ENCODE measurements at regions not wholly inside any gene's neighbourhood (a gene's known extent, or its start where the extent isn't known, plus 50 kb on each side); places are given as distances from the start of the nearest gene placed in this dataset.
"Not testable (repeated sequence)": the region's sequence is repeated elsewhere in the genome, so short reads cannot be mapped to it uniquely, and the experiment has no call there.

DNA sequence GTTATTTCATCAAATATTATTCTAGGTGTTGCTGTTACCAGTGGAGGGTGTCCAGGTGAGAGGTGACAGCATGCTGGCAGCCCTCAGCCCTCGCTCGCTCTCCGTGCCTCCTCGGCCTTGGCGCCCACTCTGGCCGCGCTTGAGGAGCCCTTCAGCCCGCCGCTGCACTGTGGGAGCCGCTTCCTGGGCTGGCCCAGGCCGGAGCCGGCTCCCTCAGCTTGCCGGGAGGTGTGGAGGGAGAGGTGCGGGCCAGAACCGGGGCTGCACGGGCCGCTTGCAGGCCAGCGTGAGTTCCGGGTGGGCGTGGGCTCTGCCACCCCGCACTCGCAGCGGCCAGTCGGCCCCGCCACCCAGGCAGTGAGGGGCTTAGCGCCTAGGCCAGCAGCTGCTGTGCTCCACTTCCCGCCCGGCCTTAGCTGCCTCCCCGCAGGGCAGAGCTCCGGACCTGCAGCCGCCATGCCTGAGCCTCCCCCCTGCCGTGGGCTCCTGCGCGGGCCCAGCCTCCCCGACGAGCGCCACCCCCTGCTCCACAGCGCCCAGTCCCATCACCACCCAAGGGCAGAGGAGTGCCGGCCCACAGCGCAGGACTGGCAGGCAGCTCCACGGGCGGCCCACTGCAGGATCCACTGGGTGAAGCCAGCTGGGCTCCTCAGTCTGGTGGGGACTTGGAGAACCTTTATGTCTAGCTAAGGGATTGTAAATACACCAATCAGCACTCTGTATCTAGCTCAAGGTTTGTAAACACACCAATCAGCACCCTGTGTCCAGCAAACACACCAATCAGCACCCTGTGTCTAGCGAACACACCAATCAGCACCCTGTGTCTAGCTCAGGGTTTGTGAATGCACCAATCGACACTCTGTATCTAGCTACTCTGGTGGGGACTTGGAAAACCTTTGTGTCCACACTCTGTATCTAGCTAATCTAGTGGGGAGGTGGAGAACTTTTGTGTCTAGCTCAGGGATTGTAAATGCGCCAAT is 413.3 kb downstream of the HACE1 start:
- not testable (repeated sequence) for TF ChIP-seq CTCF (IDR thresholded peaks at IDR 0.05; ENCODE audit: extremely low read depth in 1 of 2, insufficient read depth in 1 of 2, low read depth in 1 of 2, low read length in 2 of 2); POLR2AphosphoS5 (IDR thresholded peaks at IDR 0.05; ENCODE audit: insufficient read depth, low read depth, low read length); MYC (IDR thresholded peaks at IDR 0.05; ENCODE audit: low read depth, low read length); EZH2 (IDR thresholded peaks at IDR 0.05; ENCODE audit: borderline replicate concordance, low read depth, low read length, severe bottlenecking)

Measured in endothelial cell of umbilical vein (primary cell).